ENCODE measurements at regions not wholly inside any gene's neighbourhood (a gene's known extent, or its start where the extent isn't known, plus 50 kb on each side); places are given as distances from the start of the nearest gene placed in this dataset.

- DNase-seq (ENCODE audit: low read depth in 1 of 2, low spot score in 1 of 2) = no peak
Observed at GRCh38 chr2:217216982-217217381, 357.1 kb upstream of the TNP1 start.

- DNase-seq (ENCODE audit: low read depth in 1 of 2, low spot score in 1 of 2) = no peak
Observed at GRCh38 chr2:217216316-217216715, 356.5 kb upstream of the TNP1 start.

GRCh38 chr2:217215877-217216276 lies 356.0 kb upstream of the TNP1 start:
- DNase-seq (ENCODE audit: low read depth in 1 of 2, low spot score in 1 of 2) = no peak

GRCh38 chr2:217208867-217209266 lies 349.0 kb upstream of the TNP1 start:
- no peak for DNase-seq (ENCODE audit: low read depth in 1 of 2, low spot score in 1 of 2)

- no peak for DNase-seq (ENCODE audit: low read depth in 1 of 2, low spot score in 1 of 2)
Observed at GRCh38 chr2:217207699-217208010, 347.8 kb upstream of the TNP1 start.

- DNase-seq (ENCODE audit: low read depth in 1 of 2, low spot score in 1 of 2) = no peak
Observed at GRCh38 chr2:217206907-217207698, 347.2 kb upstream of the TNP1 start.

- no peak for DNase-seq (ENCODE audit: low read depth in 1 of 2, low spot score in 1 of 2)
Observed at GRCh38 chr2:217206016-217206725, 346.3 kb upstream of the TNP1 start.

GRCh38 chr2:217204358-217204757 lies 344.5 kb upstream of the TNP1 start:
- no peak for DNase-seq (ENCODE audit: low read depth in 1 of 2, low spot score in 1 of 2)

GRCh38 chr2:217203086-217203485 lies 343.2 kb upstream of the TNP1 start:
- DNase-seq (ENCODE audit: low read depth in 1 of 2, low spot score in 1 of 2) = no peak

- no peak for DNase-seq (ENCODE audit: low read depth in 1 of 2, low spot score in 1 of 2)
Observed at GRCh38 chr2:217199255-217199630, 339.4 kb upstream of the TNP1 start.

GRCh38 chr2:217195658-217196446 lies 336.0 kb upstream of the TNP1 start:
- no peak for DNase-seq (ENCODE audit: low read depth in 1 of 2, low spot score in 1 of 2)

GRCh38 chr2:217195016-217195415 lies 335.2 kb upstream of the TNP1 start:
- no peak for DNase-seq (ENCODE audit: low read depth in 1 of 2, low spot score in 1 of 2)

GRCh38 chr2:217193431-217194340 lies 333.8 kb upstream of the TNP1 start:
- no peak for DNase-seq (ENCODE audit: low read depth in 1 of 2, low spot score in 1 of 2)

GRCh38 chr2:217192366-217192765 lies 332.5 kb upstream of the TNP1 start:
- no peak for DNase-seq (ENCODE audit: low read depth in 1 of 2, low spot score in 1 of 2)

GRCh38 chr2:217189747-217190146 lies 329.9 kb upstream of the TNP1 start:
- DNase-seq (ENCODE audit: low read depth in 1 of 2, low spot score in 1 of 2) = no peak

- DNase-seq (ENCODE audit: low read depth in 1 of 2, low spot score in 1 of 2) = no peak
Observed at GRCh38 chr2:217189131-217189530, 329.3 kb upstream of the TNP1 start.

GRCh38 chr2:217186668-217187159 lies 326.9 kb upstream of the TNP1 start:
- DNase-seq (ENCODE audit: low read depth in 1 of 2, low spot score in 1 of 2) = no peak

GRCh38 chr2:217186152-217186551 lies 326.3 kb upstream of the TNP1 start:
- no peak for DNase-seq (ENCODE audit: low read depth in 1 of 2, low spot score in 1 of 2)

GRCh38 chr2:217185265-217185995 lies 325.6 kb upstream of the TNP1 start:
- DNase-seq (ENCODE audit: low read depth in 1 of 2, low spot score in 1 of 2) = no peak

- DNase-seq (ENCODE audit: low read depth in 1 of 2, low spot score in 1 of 2) = no peak
Observed at GRCh38 chr2:217184242-217184641, 324.4 kb upstream of the TNP1 start.

Data from activated T-helper 1 cell treated with anti-CD3 and anti-CD28 coated beads, Interleukin-2, amount 50 U/mL, for 16 hours (primary cell).